Esophagus squamous epithelium (tissue), 5 donors: ENCODE measurements at regions not wholly inside any gene's neighbourhood (a gene's known extent, or its start where the extent isn't known, plus 50 kb on each side); places are given as distances from the start of the nearest gene placed in this dataset.

ENCODE experiments used
- DNase-seq: peaks from one replicate; lab custom pipeline; 2025; lab: John Stamatoyannopoulos, UW
- H3K27ac ChIP-seq, 4 donors: fragments of 200-600 bp; sonication (generic); one replicate each; pipeline ENCODE4 v1.5.1; 2016 to 2019; ENCODE audit warnings: mild to moderate bottlenecking in 1 of 4
- H3K27me3 ChIP-seq, 4 donors: fragments of 200-600 bp; sonication (generic); 1 replicate in 3 of 4; 2 replicates in 1 of 4; pipeline versions ENCODE4 v1.5.1 to v1.6.0; 2017 to 2021; ENCODE audit warnings: antibody characterized with exemption in 1 of 4
- H3K36me3 ChIP-seq, 3 donors: fragments of 200-600 bp; sonication (generic); one replicate each; pipeline ENCODE4 v1.5.1; 2016 to 2019
- H3K4me1 ChIP-seq, 3 donors: fragments of 200-600 bp; sonication (generic); one replicate each; pipeline ENCODE4 v1.5.1; 2017 to 2019
- H3K4me3 ChIP-seq, 4 donors: fragments of 200-600 bp; sonication (generic); 1 replicate in 3 of 4; 2 replicates in 1 of 4; pipeline ENCODE4 v1.5.1; 2016 to 2019; ENCODE audit warnings: mild to moderate bottlenecking in 2 of 4, moderate library complexity in 1 of 4
- H3K9me3 ChIP-seq, 3 donors: fragments of 200-600 bp; sonication (generic); one replicate each; pipeline ENCODE4 v1.5.1; 2016 to 2019
- POLR2A ChIP-seq, 4 donors: fragments of 450-650 bp; IDR thresholded peaks; one replicate each; pipeline ENCODE4 v1.6.1; 2017; ENCODE audit warnings: antibody characterized with exemption in 4 of 4, mild to moderate bottlenecking in 4 of 4, moderate library complexity in 3 of 4
- WGBS, 2 donors: methylation state at CpG; one replicate each; pipeline ENCODE4 v1.1.5; 2018; 5-methylcytosine and 5-hydroxymethylcytosine counted together
- intact Hi-C: fragments of 100-400 bp; cut with DNase I; formaldehyde crosslinking; loops from one replicate; pipeline ENCODE4 v1.15.0; 2022
- TF ChIP-seq, protein P1 (sequence below), 6 experiments: fragments of 450-650 bp in 4 of 6; fragments of 200-600 bp in 2 of 6; sonication (generic) in 2 of 6; IDR thresholded peaks; one replicate each; pipeline ENCODE4 v1.5.1; 2016 to 2019; ENCODE audit warnings: antibody characterized with exemption in 6 of 6, mild to moderate bottlenecking in 4 of 6, moderate library complexity in 4 of 6
- donor health status: DM: yes; HTN: yes; CAD: no.

DNA sequence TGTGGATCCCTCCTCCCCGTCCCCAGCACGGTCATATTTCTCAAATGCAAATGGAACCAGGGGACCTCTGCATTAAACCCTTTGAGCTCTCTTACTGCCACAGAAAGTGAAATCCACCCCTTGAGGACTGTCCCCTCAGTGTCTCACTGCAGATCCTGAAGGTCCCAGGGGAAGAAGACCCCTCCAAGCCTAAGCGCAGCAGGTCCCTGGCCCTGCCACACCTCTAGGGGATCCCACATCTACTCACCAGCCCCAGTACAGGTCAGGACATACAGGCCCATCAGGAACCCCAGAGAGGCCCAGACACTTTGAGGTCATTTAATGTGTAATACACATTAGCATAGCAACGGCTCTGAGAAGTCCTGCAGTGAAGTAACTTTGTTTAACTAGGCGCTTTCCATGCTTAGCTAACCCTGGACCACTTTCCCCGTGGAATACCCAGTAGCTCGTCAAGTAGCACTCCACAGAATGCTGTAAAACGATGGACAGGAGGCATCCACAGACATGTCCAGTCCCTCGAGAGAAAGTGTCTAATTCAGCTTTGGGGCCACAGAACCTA is 54.7 kb upstream of the ALDH1B1 start:
- H3K36me3 ChIP-seq: no peaks in the 10 kb centered on the region
- DNase-seq: no peak
- TF ChIP-seq, protein P1, sequence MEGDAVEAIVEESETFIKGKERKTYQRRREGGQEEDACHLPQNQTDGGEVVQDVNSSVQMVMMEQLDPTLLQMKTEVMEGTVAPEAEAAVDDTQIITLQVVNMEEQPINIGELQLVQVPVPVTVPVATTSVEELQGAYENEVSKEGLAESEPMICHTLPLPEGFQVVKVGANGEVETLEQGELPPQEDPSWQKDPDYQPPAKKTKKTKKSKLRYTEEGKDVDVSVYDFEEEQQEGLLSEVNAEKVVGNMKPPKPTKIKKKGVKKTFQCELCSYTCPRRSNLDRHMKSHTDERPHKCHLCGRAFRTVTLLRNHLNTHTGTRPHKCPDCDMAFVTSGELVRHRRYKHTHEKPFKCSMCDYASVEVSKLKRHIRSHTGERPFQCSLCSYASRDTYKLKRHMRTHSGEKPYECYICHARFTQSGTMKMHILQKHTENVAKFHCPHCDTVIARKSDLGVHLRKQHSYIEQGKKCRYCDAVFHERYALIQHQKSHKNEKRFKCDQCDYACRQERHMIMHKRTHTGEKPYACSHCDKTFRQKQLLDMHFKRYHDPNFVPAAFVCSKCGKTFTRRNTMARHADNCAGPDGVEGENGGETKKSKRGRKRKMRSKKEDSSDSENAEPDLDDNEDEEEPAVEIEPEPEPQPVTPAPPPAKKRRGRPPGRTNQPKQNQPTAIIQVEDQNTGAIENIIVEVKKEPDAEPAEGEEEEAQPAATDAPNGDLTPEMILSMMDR (IDR thresholded peaks at IDR 0.05): no peak
- no peak for TF ChIP-seq POLR2A (IDR thresholded peaks at IDR 0.05)
- WGBS, 2 donors: 68 to 81% methylated on average over 6 to 9 of the region's 9 CpGs
- intact Hi-C loops: no loop called here
- peaks cover 0 to 4% (median 0%) of the 10 kb centered on the region in 4 donors for H3K27me3 ChIP-seq
- peaks cover 0 to 26% (median 0%) of the 10 kb centered on the region in 3 donors for H3K4me1 ChIP-seq
- H3K27ac ChIP-seq: peak overlapping the region in 2 of 4 donors; percentile 0 to 17
- no peaks in the 10 kb centered on the region for H3K9me3 ChIP-seq
- H3K4me3 ChIP-seq: no peak overlapping the region

DNA sequence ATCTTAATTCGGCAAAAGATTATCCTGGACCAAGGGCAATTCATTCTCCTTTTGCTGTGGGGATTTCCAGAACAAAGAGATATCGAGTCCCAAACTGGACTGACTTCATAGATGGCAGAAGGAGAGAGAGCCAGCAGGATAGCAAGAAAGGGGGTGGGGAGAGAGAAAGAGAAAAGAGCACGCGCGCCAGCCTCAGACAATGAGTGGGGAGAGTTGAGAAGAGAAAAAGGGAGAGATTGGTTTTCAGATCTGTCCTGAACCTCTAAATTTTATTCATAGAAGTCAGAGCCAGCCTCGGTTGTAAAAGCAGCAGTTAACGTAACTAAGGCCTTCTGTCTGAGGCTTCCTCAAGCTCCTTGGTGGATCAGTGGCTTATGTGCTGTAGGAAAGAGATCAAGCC is 55.3 kb upstream of the ALDH1B1 start:
- TF ChIP-seq, protein P1 (IDR thresholded peaks at IDR 0.05): no peak
- no peak for TF ChIP-seq POLR2A (IDR thresholded peaks at IDR 0.05)
- H3K36me3 ChIP-seq: no peaks in the 10 kb centered on the region
- peak overlapping the region in 2 of 4 donors; percentile 0 to 17 for H3K27ac ChIP-seq
- DNase-seq: no peak
- H3K4me1 ChIP-seq: peaks cover 0 to 26% (median 0%) of the 10 kb centered on the region in 3 donors
- 67 to 68% methylated on average over 7 of the region's 7 CpGs for WGBS, 2 donors
- no peak overlapping the region for H3K4me3 ChIP-seq
- H3K27me3 ChIP-seq: peaks cover 0 to 4% (median 0%) of the 10 kb centered on the region in 4 donors
- intact Hi-C loops: no loop called here
- H3K9me3 ChIP-seq: no peaks in the 10 kb centered on the region

DNA sequence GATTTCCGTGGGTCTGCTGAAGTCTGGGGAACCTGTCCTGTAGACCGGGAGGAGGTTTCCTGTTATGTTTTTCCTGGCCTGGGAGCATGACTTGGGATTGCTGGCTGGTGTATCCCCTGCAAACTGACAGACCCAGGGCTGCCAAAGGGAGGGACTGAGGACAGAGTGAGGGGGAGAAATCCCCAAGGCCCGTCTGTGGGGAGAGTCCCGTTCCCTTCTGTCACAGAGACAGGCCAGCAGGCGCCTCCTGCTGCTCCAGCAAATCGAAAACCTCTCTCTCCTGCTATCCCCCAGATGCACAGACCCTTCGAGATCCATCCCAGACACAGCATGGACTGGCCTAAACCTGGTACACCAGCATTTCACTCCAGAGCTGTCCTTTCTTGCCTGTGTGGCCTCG is 56.2 kb upstream of the ALDH1B1 start:
- H3K4me1 ChIP-seq: peaks cover 0 to 26% (median 0%) of the 10 kb centered on the region in 3 donors
- H3K27ac ChIP-seq: no peak overlapping the region
- H3K27me3 ChIP-seq: peaks cover 0 to 4% (median 0%) of the 10 kb centered on the region in 4 donors
- no peak overlapping the region for H3K4me3 ChIP-seq
- no peak for TF ChIP-seq POLR2A (IDR thresholded peaks at IDR 0.05)
- TF ChIP-seq, protein P1 (IDR thresholded peaks at IDR 0.05): no peak
- WGBS, 2 donors: 58 to 74% methylated on average over 4 to 8 of the region's 8 CpGs
- no peak for DNase-seq
- H3K9me3 ChIP-seq: no peaks in the 10 kb centered on the region
- no peaks in the 10 kb centered on the region for H3K36me3 ChIP-seq
- intact Hi-C loops: no loop called here

DNA sequence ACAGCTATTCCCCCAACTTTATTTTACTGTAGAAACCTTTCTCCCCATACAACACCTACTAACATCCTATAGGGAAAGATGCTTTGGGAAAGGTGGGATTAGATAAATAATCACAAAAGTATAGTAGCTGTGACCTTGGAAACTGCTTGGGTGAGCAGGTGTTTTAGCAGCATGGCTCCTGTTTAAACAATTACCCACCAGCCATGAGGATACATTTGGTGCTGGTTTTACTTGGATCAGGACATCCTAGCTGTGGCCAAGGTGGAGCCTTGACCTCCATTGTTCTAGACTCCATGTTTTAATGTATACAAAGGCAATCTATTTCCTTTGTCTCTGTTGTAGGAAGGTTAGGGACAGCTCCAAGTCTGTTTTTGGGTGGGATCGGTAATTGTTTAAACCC is 56.8 kb upstream of the ALDH1B1 start:
- peaks cover 0 to 4% (median 0%) of the 10 kb centered on the region in 4 donors for H3K27me3 ChIP-seq
- H3K27ac ChIP-seq: no peak overlapping the region
- H3K4me1 ChIP-seq: peaks cover 0 to 26% (median 0%) of the 10 kb centered on the region in 3 donors
- TF ChIP-seq POLR2A (IDR thresholded peaks at IDR 0.05): no peak
- TF ChIP-seq, protein P1 (IDR thresholded peaks at IDR 0.05): no peak
- no peak for DNase-seq
- H3K36me3 ChIP-seq: no peaks in the 10 kb centered on the region
- no peak overlapping the region for H3K4me3 ChIP-seq
- intact Hi-C loops: no loop called here
- 54 to 79% methylated on average over 1 of the region's 1 CpG for WGBS, 2 donors
- no peaks in the 10 kb centered on the region for H3K9me3 ChIP-seq

DNA sequence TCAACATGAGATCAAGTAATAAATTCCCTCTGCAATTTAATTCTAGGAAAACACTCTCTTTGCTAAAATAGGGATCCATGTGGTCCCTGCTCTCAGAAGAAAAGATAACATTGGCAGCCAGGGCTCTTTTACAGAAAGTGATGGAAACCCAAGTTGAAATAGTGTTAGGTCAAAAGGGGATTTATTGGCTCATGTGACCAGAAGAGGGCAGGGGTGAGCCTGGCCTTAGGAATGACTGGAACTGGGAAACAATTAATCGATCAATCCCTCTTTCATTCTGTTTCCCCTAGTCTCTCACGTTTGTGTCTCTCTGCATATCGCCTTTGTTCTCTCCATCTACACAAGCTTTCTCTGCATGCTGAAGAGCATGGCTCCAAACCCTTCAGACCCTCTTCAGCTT is 58.3 kb upstream of the ALDH1B1 start:
- Histone ChIP-seq H3K27me3 (peaks cover 0 to 4% (median 0%) of the 10 kb centered on the region in 4 donors), H3K36me3 (no peaks in the 10 kb centered on the region), H3K9me3 (no peaks in the 10 kb centered on the region), H3K27ac (no peak overlapping the region), H3K4me3 (no peak overlapping the region), H3K4me1 (peaks cover 0 to 21% (median 0%) of the 10 kb centered on the region in 3 donors)
- intact Hi-C loops: no loop called here
- no peak for DNase-seq
- WGBS, 2 donors: 60 to 62% methylated on average over 3 of the region's 3 CpGs
- TF ChIP-seq, protein P1 (IDR thresholded peaks at IDR 0.05): peak in 1 of 6 experiments; percentile 14
- no peak for TF ChIP-seq POLR2A (IDR thresholded peaks at IDR 0.05)
